B cell (primary cell): ENCODE measurements at regions not wholly inside any gene's neighbourhood (a gene's known extent, or its start where the extent isn't known, plus 50 kb on each side); places are given as distances from the start of the nearest gene placed in this dataset.

Experiments used
- ATAC-seq: fragments of 200-7000 bp; cut with Tn5 transposase; one replicate; pipeline ENCODE4 v1.10.0; 2021; ENCODE audit warnings: low read depth, mild to moderate bottlenecking, moderate number of reproducible peaks, moderate library complexity
- CTCF ChIA-PET: fragments of 350-600 bp; sonication (Branson Sonifier 250); formaldehyde crosslinking; loops from one replicate; lab custom pipeline; 2021; ENCODE audit warnings: antibody characterized with exemption, inconsistent platforms; lab: Charles Lee
- POLR2A ChIA-PET: fragments of 350-600 bp; sonication (Branson Sonifier 250); formaldehyde crosslinking; loops from one replicate; lab custom pipeline; 2021; ENCODE audit warnings: antibody characterized with exemption; lab: Charles Lee
- DNase-seq: peaks from one replicate; pipeline ENCODE4 v3.0.0; 2013
- H2AFZ ChIP-seq: 2 replicates; pipeline ENCODE4 v1.6.1; 2012; ENCODE audit warnings: mild to moderate bottlenecking, low read depth, low read length; ENCODE audit not compliant: insufficient read depth, poor library complexity, severe bottlenecking
- H3K27ac ChIP-seq, 2 donors: 1 replicate in 1 of 2; 2 replicates in 1 of 2; pipeline ENCODE4 v1.5.1; 2012 to 2013; ENCODE audit warnings: low read length in 2 of 2, mild to moderate bottlenecking in 2 of 2, moderate library complexity in 1 of 2
- H3K27me3 ChIP-seq, 4 experiments: fragments of 200-600 bp in 1 of 4; sonication (generic) in 1 of 4; replicated peaks in 1 of 4; 1 replicate in 2 of 4; 2 replicates in 2 of 4; pipeline versions ENCODE4 v1.6.1 to v1.7.0; 2013 to 2016; ENCODE audit warnings: low read length in 3 of 4, mild to moderate bottlenecking in 2 of 4, mixed read lengths in 1 of 4, moderate library complexity in 1 of 4; ENCODE audit not compliant: insufficient read depth in 4 of 4, control insufficient read depth in 3 of 4; ENCODE audit errors: control extremely low read depth in 1 of 4
- H3K36me3 ChIP-seq, 2 experiments: replicated peaks in 1 of 2; 1 replicate in 1 of 2; 2 replicates in 1 of 2; pipeline versions ENCODE4 v1.6.1 to v1.7.1; 2013; ENCODE audit warnings: low read length in 1 of 2; ENCODE audit not compliant: insufficient read depth in 2 of 2, control insufficient read depth in 1 of 2; ENCODE audit errors: control extremely low read depth in 1 of 2, extremely low read depth in 1 of 2
- H3K4me1 ChIP-seq, 2 donors: fragments of 200-600 bp in 1 of 2; sonication (generic) in 1 of 2; 1 replicate in 1 of 2; 2 replicates in 1 of 2; pipeline versions ENCODE4 v1.5.1 to v1.6.1; 2013 to 2017; ENCODE audit warnings: low read length in 2 of 2; ENCODE audit not compliant: control insufficient read depth in 2 of 2, insufficient read depth in 2 of 2
- H3K4me2 ChIP-seq: replicated peaks from 2 replicates; pipeline ENCODE3; 2012; ENCODE audit warnings: mild to moderate bottlenecking, low read depth, low read length; ENCODE audit not compliant: poor library complexity, severe bottlenecking
- H3K4me3 ChIP-seq, 5 experiments: fragments of 200-600 bp in 1 of 5; sonication (generic) in 1 of 5; 1 replicate in 3 of 5; 2 replicates in 2 of 5; pipeline versions ENCODE4 v1.5.1 to v1.7.0; 2011 to 2016; ENCODE audit warnings: low read length in 4 of 5, mild to moderate bottlenecking in 4 of 5, low read depth in 2 of 5, control low read depth in 1 of 5, moderate library complexity in 1 of 5; ENCODE audit not compliant: insufficient read depth in 1 of 5; ENCODE audit errors: control extremely low read depth in 1 of 5, extremely low read depth in 1 of 5
- H3K79me2 ChIP-seq: fragments of 200-600 bp; sonication (generic); one replicate; pipeline ENCODE4 v1.6.0; 2016; ENCODE audit warnings: low read length; ENCODE audit not compliant: control insufficient read depth, insufficient read depth
- H3K9ac ChIP-seq: fragments of 200-600 bp; sonication (generic); 2 replicates; pipeline ENCODE4 v1.6.1; 2017; ENCODE audit warnings: mild to moderate bottlenecking, low read length, moderate library complexity
- H3K9me3 ChIP-seq, 3 donors: one replicate each; pipeline versions ENCODE4 v1.6.1 to v1.7.1; 2013; ENCODE audit warnings: low read length in 2 of 3; ENCODE audit not compliant: control insufficient read depth in 2 of 3, insufficient read depth in 1 of 3; ENCODE audit errors: control extremely low read depth in 1 of 3
- H4K20me1 ChIP-seq: 2 replicates; pipeline ENCODE4 v1.6.0; 2012; ENCODE audit warnings: mild to moderate bottlenecking, low read length; ENCODE audit not compliant: insufficient read depth, control insufficient read depth, poor library complexity, severe bottlenecking
- H3K27ac Mint-ChIP-seq: one replicate; pipeline ENCODE4 v1.8.0; 2021; ENCODE audit warnings: mixed read lengths
- H3K27me3 Mint-ChIP-seq: one replicate; pipeline ENCODE4 v1.8.0; 2021; ENCODE audit warnings: mixed read lengths
- H3K4me1 Mint-ChIP-seq: one replicate; pipeline ENCODE4 v1.8.0; 2021; ENCODE audit warnings: mixed read lengths
- H3K4me3 Mint-ChIP-seq: one replicate; pipeline ENCODE4 v1.8.0; 2021; ENCODE audit warnings: mixed read lengths
- H3K9me3 Mint-ChIP-seq: one replicate; pipeline ENCODE4 v1.8.0; 2022; ENCODE audit warnings: mixed read lengths; ENCODE audit not compliant: insufficient read depth
- EZH2 ChIP-seq: IDR thresholded peaks from 2 replicates; pipeline ENCODE4 v1.6.1; 2012; ENCODE audit warnings: borderline replicate concordance, low read depth, mild to moderate bottlenecking, moderate library complexity, low read length; ENCODE audit not compliant: insufficient read depth, poor library complexity, severe bottlenecking
- WGBS: methylation state at CpG from one replicate; pipeline ENCODE4 v1.1.5; 2013; ENCODE audit warnings: missing lambda C conversion rate; ENCODE audit not compliant: insufficient coverage; 5-methylcytosine and 5-hydroxymethylcytosine counted together
- intact Hi-C: fragments of 100-400 bp; cut with micrococcal nuclease; formaldehyde crosslinking; loops from one replicate; pipeline ENCODE4 v1.10.0; 2022
- TF ChIP-seq, protein P1 (sequence below): fragments of 200-600 bp; IDR thresholded peaks from one replicate; pipeline ENCODE4 v1.8.0; 2022; ENCODE audit warnings: antibody characterized with exemption, mild to moderate bottlenecking

- CTCF ChIA-PET = no interaction called here
- H3K27ac ChIP-seq = no peak overlapping the region
- peaks cover 9% of the 10 kb centered on the region for H3K9me3 Mint-ChIP-seq
- POLR2A ChIA-PET = no interaction called here
- H3K4me1 Mint-ChIP-seq = no peaks in the 10 kb centered on the region
- intact Hi-C loops = no loop called here
- no peaks in the 10 kb centered on the region for H3K27me3 Mint-ChIP-seq
- peaks cover 0 to 10% (median 3%) of the 10 kb centered on the region in 3 donors for H3K9me3 ChIP-seq
- no peak for ATAC-seq
- TF ChIP-seq EZH2 = no peak
- TF ChIP-seq, protein P1, sequence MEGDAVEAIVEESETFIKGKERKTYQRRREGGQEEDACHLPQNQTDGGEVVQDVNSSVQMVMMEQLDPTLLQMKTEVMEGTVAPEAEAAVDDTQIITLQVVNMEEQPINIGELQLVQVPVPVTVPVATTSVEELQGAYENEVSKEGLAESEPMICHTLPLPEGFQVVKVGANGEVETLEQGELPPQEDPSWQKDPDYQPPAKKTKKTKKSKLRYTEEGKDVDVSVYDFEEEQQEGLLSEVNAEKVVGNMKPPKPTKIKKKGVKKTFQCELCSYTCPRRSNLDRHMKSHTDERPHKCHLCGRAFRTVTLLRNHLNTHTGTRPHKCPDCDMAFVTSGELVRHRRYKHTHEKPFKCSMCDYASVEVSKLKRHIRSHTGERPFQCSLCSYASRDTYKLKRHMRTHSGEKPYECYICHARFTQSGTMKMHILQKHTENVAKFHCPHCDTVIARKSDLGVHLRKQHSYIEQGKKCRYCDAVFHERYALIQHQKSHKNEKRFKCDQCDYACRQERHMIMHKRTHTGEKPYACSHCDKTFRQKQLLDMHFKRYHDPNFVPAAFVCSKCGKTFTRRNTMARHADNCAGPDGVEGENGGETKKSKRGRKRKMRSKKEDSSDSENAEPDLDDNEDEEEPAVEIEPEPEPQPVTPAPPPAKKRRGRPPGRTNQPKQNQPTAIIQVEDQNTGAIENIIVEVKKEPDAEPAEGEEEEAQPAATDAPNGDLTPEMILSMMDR = no peak
- no peaks in the 10 kb centered on the region for H3K4me1 ChIP-seq
- no peaks in the 10 kb centered on the region for H3K36me3 ChIP-seq
- no peaks in the 10 kb centered on the region for H3K79me2 ChIP-seq
- no CpG with 5 or more reads among the region's 3 CpGs for WGBS
- no peaks in the 10 kb centered on the region for H3K27me3 ChIP-seq
- H3K4me3 Mint-ChIP-seq = no peak overlapping the region
- H4K20me1 ChIP-seq = no peaks in the 10 kb centered on the region
- no peak for DNase-seq
- no peak overlapping the region for H3K4me3 ChIP-seq
- H3K9ac ChIP-seq = no peak overlapping the region
- no peak overlapping the region for H3K4me2 ChIP-seq
- H3K27ac Mint-ChIP-seq = no peak overlapping the region
- no peak overlapping the region for H2AFZ ChIP-seq
These were observed 209.8 kb upstream of the POM121L12 start for GRCh38 chr7:52825611-52826010.

- Histone ChIP-seq H3K9ac (no peak overlapping the region), H3K9me3 (peaks cover 0 to 13% (median 0%) of the 10 kb centered on the region in 3 donors), H3K36me3 (no peaks in the 10 kb centered on the region), H3K4me1 (no peaks in the 10 kb centered on the region), H2AFZ (no peak overlapping the region), H3K79me2 (no peaks in the 10 kb centered on the region), H3K4me3 (no peak overlapping the region), H3K27ac (no peak overlapping the region), H3K4me2 (no peak overlapping the region), H4K20me1 (no peaks in the 10 kb centered on the region), H3K27me3 (no peaks in the 10 kb centered on the region)
- Mint-ChIP-seq H3K27ac (no peak overlapping the region), H3K9me3 (peaks cover 15% of the 10 kb centered on the region), H3K27me3 (no peaks in the 10 kb centered on the region), H3K4me1 (no peaks in the 10 kb centered on the region), H3K4me3 (no peak overlapping the region)
- intact Hi-C loops = no loop called here
- no peak for ATAC-seq
- TF ChIP-seq, protein P1 = no peak
- TF ChIP-seq EZH2 = no peak
- no CpG with 5 or more reads among the region's 1 CpG for WGBS
- no peak for DNase-seq
- ChIA-PET CTCF (no interaction called here), POLR2A (no interaction called here)
These were observed 223.9 kb upstream of the POM121L12 start for GRCh38 chr7:52811537-52811936.
